Transverse colon (tissue), 4 donors: ENCODE measurements at regions not wholly inside any gene's neighbourhood (a gene's known extent, or its start where the extent isn't known, plus 50 kb on each side); places are given as distances from the start of the nearest gene placed in this dataset.

Experiments
- CTCF ChIP-seq, 5 experiments: fragments of 200-600 bp in 3 of 5; fragments of 450-650 bp in 2 of 5; sonication (generic) in 3 of 5; IDR thresholded peaks; 1 replicate in 2 of 5; 2 replicates in 3 of 5; pipeline ENCODE4 v1.5.1; 2016 to 2017; ENCODE audit warnings: antibody characterized with exemption in 5 of 5, inconsistent platforms in 3 of 5, mild to moderate bottlenecking in 2 of 5, moderate library complexity in 1 of 5
- EP300 ChIP-seq: sonication (generic); formaldehyde crosslinking; IDR thresholded peaks from one replicate; pipeline ENCODE4 v1.6.1; 2017; ENCODE audit warnings: antibody characterized with exemption, low read depth
- POLR2A ChIP-seq: fragments of 450-650 bp; IDR thresholded peaks from one replicate; pipeline ENCODE4 v1.6.1; 2016; ENCODE audit warnings: antibody characterized with exemption, mild to moderate bottlenecking, moderate library complexity
- POLR2AphosphoS5 ChIP-seq, 3 donors: sonication (generic); formaldehyde crosslinking; IDR thresholded peaks; one replicate each; pipeline ENCODE4 v1.6.1; 2016; ENCODE audit warnings: antibody characterized with exemption in 3 of 3

DNA sequence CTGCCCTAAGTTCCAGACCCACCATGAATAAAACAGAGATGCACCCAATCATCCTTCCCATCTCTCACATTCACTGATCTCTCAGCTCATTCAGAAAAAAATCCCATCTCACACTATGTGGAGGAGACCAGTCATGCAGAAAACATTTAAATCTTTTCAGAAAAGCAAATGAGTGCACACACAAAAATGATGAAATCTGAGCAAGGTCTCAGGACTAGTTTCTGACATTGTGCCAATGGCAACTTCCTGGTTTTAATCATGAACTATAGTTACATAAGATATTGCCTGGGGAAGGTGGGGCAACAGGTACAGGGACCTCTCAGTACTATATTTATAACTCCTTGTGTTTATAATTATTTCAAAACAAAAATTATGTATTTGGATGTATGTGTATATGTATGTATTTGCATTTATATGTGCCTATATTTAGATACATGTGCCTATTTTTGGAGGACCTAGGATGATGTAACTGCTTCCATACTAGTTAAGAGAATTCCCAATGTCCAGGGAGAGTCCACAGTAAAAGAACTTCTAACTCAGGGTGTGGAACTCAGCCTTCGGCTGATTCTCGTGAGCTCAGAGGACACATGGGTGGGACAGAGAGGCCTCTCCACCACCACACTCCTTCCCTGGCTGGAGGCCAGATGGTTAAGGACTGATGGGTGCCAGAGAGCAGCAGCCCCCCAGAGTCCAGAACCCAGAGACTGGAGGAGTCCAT, 71.7 kb upstream of the MAP3K4 start:
- TF ChIP-seq CTCF (IDR thresholded peaks at IDR 0.05): no peak
- TF ChIP-seq POLR2A: no peak
- TF ChIP-seq POLR2AphosphoS5 (IDR thresholded peaks at IDR 0.05): no peak
- TF ChIP-seq EP300: no peak
